ENCODE measurements at regions not wholly inside any gene's neighbourhood (a gene's known extent, or its start where the extent isn't known, plus 50 kb on each side); places are given as distances from the start of the nearest gene placed in this dataset.

DNA sequence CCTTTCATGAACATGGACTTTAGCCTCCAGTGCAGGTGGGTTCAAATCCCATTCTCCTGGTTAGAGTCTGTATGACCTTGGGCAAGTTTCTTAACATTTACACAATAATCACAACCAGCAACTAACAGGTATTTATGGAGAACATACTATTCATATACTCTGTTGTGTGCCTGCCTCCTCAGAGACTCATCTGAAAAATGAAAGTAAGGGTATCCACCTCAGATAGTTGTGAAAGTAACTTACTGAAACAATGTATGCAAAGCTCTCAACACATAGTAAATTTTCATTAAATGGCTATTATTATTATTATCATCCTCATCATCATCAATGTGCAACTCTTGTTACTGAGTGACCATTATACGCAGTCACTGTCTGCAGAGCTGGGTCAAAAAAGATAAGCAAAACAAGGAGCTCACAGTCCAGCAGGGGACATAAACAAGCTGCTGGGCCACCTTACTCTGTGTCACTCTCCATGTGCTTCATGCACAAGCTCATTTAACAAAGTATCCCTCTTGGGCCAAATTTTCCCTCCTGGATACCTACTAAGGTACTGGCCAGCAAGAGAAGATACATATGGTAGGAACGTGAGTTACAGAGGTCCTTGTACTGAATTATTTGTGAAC is 70.9 kb upstream of the FNDC3A start:
- Histone ChIP-seq H3K4me3 (ENCODE audit: extremely low read depth in 1 of 4, insufficient read depth in 2 of 4, low read depth in 3 of 4, low read length in 4 of 4) (no peak overlapping the region), H2BK5ac (ENCODE audit: low read depth, low read length) (no peak overlapping the region), H3K27me3 (replicated peaks in 1 of 4; ENCODE audit: control insufficient read depth in 3 of 4, extremely low read depth in 1 of 4, insufficient read depth in 3 of 4, low read length in 3 of 4) (no peaks in the 10 kb centered on the region), H4K8ac (ENCODE audit: extremely low read depth, insufficient read depth, low read length) (no peak overlapping the region), H2BK12ac (ENCODE audit: low read depth, low read length) (no peak overlapping the region), H4K5ac (ENCODE audit: insufficient read length, low read depth, low read length) (no peak overlapping the region), H2AK5ac (ENCODE audit: low read depth, low read length) (no peak overlapping the region), H4K91ac (replicated peaks; ENCODE audit: insufficient read length, low read length) (no peak overlapping the region), H3K4me2 (ENCODE audit: insufficient read depth in 1 of 2, low read depth in 2 of 2, low read length in 2 of 2) (no peak overlapping the region), H3K4ac (replicated peaks; ENCODE audit: insufficient read length, low read depth, low read length) (no peak overlapping the region), H3K56ac (replicated peaks; ENCODE audit: insufficient read length, low read depth, low read length) (no peak overlapping the region), H3K27ac (ENCODE audit: low read depth, low read length) (no peak overlapping the region), H2BK120ac (replicated peaks; ENCODE audit: low read depth, low read length) (no peak overlapping the region), H3K9ac (replicated peaks in 1 of 4; ENCODE audit: extremely low read depth in 1 of 4, low read depth in 3 of 4, low read length in 3 of 4) (no peak overlapping the region), H3K79me2 (ENCODE audit: control insufficient read depth in 1 of 2, insufficient read depth in 2 of 2, low read length in 2 of 2) (no peaks in the 10 kb centered on the region), H4K20me1 (replicated peaks in 1 of 2; ENCODE audit: control insufficient read depth in 1 of 2, insufficient read depth in 2 of 2, low read length in 2 of 2) (no peaks in the 10 kb centered on the region), H3K36me3 (ENCODE audit: control insufficient read depth in 2 of 4, insufficient read depth in 4 of 4, low read length in 3 of 4) (no peaks in the 10 kb centered on the region), H2BK20ac (ENCODE audit: low read length) (no peak overlapping the region), H3K4me1 (replicated peaks in 1 of 4; ENCODE audit: control insufficient read depth in 3 of 4, insufficient read depth in 4 of 4, low read length in 3 of 4) (no peaks in the 10 kb centered on the region; a peak in 1 of 7 replicates), H3K14ac (ENCODE audit: insufficient read length) (no peak overlapping the region), H3K9me3 (ENCODE audit: insufficient read depth in 2 of 2, low read depth in 1 of 2, low read length in 1 of 2) (no peaks in the 10 kb centered on the region), H3K18ac (ENCODE audit: extremely low read depth, low read length) (no peak overlapping the region), H3K79me1 (ENCODE audit: low read depth, low read length) (no peaks in the 10 kb centered on the region), H2BK15ac (ENCODE audit: low read length) (no peak overlapping the region), H3K23me2 (ENCODE audit: low read depth, low read length) (no peaks in the 10 kb centered on the region), H2AFZ (ENCODE audit: low read length) (no peak overlapping the region), H3K23ac (ENCODE audit: insufficient read length) (no peak overlapping the region)
- 93% methylated on average over 2 of the region's 2 CpGs; no CpG with 5 or more reads in 1 of the 2 experiments for WGBS, 2 experiments (ENCODE audit: extremely low coverage in 1 of 2, insufficient coverage in 1 of 2, insufficient read length in 1 of 2, insufficient replicate concordance in 2 of 2, low coverage in 1 of 2, low lambda C conversion rate in 2 of 2, missing lambda C conversion rate in 1 of 2)
- DNase-seq (ENCODE audit: low read depth in 1 of 2, low spot score in 2 of 2) = no peak
- TF ChIP-seq BRCA1 (IDR thresholded peaks at IDR 0.05; ENCODE audit: low read depth, low read length) = no peak
- no peak for TF ChIP-seq RBBP5 (IDR thresholded peaks at IDR 0.05; ENCODE audit: borderline replicate concordance, low read depth, low read length)
- TF ChIP-seq SIX5 (IDR thresholded peaks at IDR 0.05; ENCODE audit: low read depth, low read length) = no peak
- no peak for TF ChIP-seq ZNF274 (IDR thresholded peaks at IDR 0.05; ENCODE audit: borderline replicate concordance, extremely low read depth, low read length)
- TF ChIP-seq TBP (IDR thresholded peaks at IDR 0.05; ENCODE audit: low read depth, low read length) = no peak
- TF ChIP-seq GABPA (IDR thresholded peaks at IDR 0.05; ENCODE audit: borderline replicate concordance, insufficient read depth, low read length) = no peak
- TF ChIP-seq KDM5A (IDR thresholded peaks at IDR 0.05; ENCODE audit: low read length) = no peak
- TF ChIP-seq POU5F1 (IDR thresholded peaks at IDR 0.05; ENCODE audit: low read depth, low read length) = no peak
- no peak for TF ChIP-seq SRF (IDR thresholded peaks at IDR 0.05; ENCODE audit: low read depth, low read length)
- no peak for TF ChIP-seq JUN (IDR thresholded peaks at IDR 0.05; ENCODE audit: low read depth, low read length)
- no peak for TF ChIP-seq BACH1 (IDR thresholded peaks at IDR 0.05; ENCODE audit: low read length)
- ChIA-PET POLR2A (ENCODE audit: partially characterized antibody) (no interaction called here), CTCF (ENCODE audit: partially characterized antibody) (no interaction called here)
- FAIRE-seq = no peak
